Endothelial cell of umbilical vein (primary cell): ENCODE measurements at regions not wholly inside any gene's neighbourhood (a gene's known extent, or its start where the extent isn't known, plus 50 kb on each side); places are given as distances from the start of the nearest gene placed in this dataset.

ENCODE experiments used
- BruUV-seq: library from RNA; stranded (reverse); fragments of 400-500 nt; replicated peaks from 2 replicates; lab custom pipeline; 2021; lab: Mats Ljungman, UMichigan
- CTCF ChIA-PET: fragments of 300-600, 350-600 bp; sonication (Branson Sonifier 250); formaldehyde crosslinking; loops from one replicate; lab custom pipeline; 2021; ENCODE audit warnings: antibody characterized with exemption, inconsistent platforms; lab: Charles Lee
- POLR2A ChIA-PET: fragments of 300-600, 350-600 bp; sonication (Branson Sonifier 250); formaldehyde crosslinking; loops from one replicate; lab custom pipeline; 2021; ENCODE audit warnings: antibody characterized with exemption, inconsistent platforms; lab: Charles Lee
- DNase-seq: peaks from one replicate; pipeline ENCODE4 v3.0.0-alpha.2; 2011; ENCODE audit warnings: low read depth, low spot score
- FAIRE-seq: peaks from 2 replicates; lab custom pipeline; 2011; peaks lifted over from hg19 to GRCh38; lab: Jason Lieb, UNC
- H2AFZ ChIP-seq: 2 replicates; pipeline ENCODE4 v1.6.0; 2012; ENCODE audit warnings: low read depth, low read length, control low read depth, inconsistent platforms
- H3K27ac ChIP-seq: 2 replicates; pipeline ENCODE4 v1.5.1; 2011; ENCODE audit warnings: low read depth, mild to moderate bottlenecking, control low read depth, low read length, moderate library complexity; ENCODE audit not compliant: insufficient read depth
- H3K27me3 ChIP-seq, 2 experiments: 2 replicates each; pipeline versions ENCODE4 v1.6.0 to v1.6.1; 2011; ENCODE audit warnings: low read length in 2 of 2, mixed read lengths in 1 of 2; ENCODE audit not compliant: control insufficient read depth in 2 of 2, insufficient read depth in 2 of 2
- H3K36me3 ChIP-seq, 2 experiments: 2 replicates in 1 of 2; 3 replicates in 1 of 2; pipeline ENCODE4 v1.5.1; 2011; ENCODE audit warnings: low read length in 2 of 2, mild to moderate bottlenecking in 1 of 2, moderate library complexity in 1 of 2; ENCODE audit not compliant: control insufficient read depth in 2 of 2, insufficient read depth in 2 of 2; ENCODE audit errors: extremely low read depth in 1 of 2
- H3K4me1 ChIP-seq: 3 replicates; pipeline ENCODE4 v1.5.1; 2011; ENCODE audit warnings: mild to moderate bottlenecking, low read length; ENCODE audit not compliant: control insufficient read depth, insufficient read depth; ENCODE audit errors: extremely low read depth
- H3K4me2 ChIP-seq: 2 replicates; pipeline ENCODE4 v1.6.1; 2011; ENCODE audit warnings: low read length, control low read depth, mixed read lengths; ENCODE audit not compliant: insufficient read depth
- H3K4me3 ChIP-seq, 3 experiments: fragments of 200-600 bp in 1 of 3; sonication (generic), shearing (Covaris generic) in 1 of 3; replicated peaks in 1 of 3; 2 replicates each; pipeline ENCODE4 v1.5.1; 2011 to 2016; ENCODE audit warnings: control low read depth in 3 of 3, low read length in 3 of 3, mild to moderate bottlenecking in 2 of 3, inconsistent platforms in 1 of 3, low read depth in 1 of 3, moderate library complexity in 1 of 3; ENCODE audit not compliant: insufficient read depth in 1 of 3
- H3K79me2 ChIP-seq: 2 replicates; pipeline ENCODE4 v1.6.0; 2012; ENCODE audit warnings: low read length, inconsistent platforms; ENCODE audit not compliant: control insufficient read depth, insufficient read depth
- H3K9ac ChIP-seq: replicated peaks from 2 replicates; pipeline ENCODE3; 2011; ENCODE audit warnings: low read length, control low read depth; ENCODE audit not compliant: insufficient read depth; ENCODE audit errors: extremely low read depth
- H3K9me1 ChIP-seq: replicated peaks from 3 replicates; pipeline ENCODE4 v1.6.0; 2011; ENCODE audit warnings: mild to moderate bottlenecking, low read length; ENCODE audit not compliant: control insufficient read depth, insufficient read depth; ENCODE audit errors: extremely low read depth
- H3K9me3 ChIP-seq: replicated peaks from 2 replicates; pipeline ENCODE4 v1.5.1; 2012; ENCODE audit warnings: low read length, inconsistent platforms; ENCODE audit not compliant: control insufficient read depth, insufficient read depth
- H4K20me1 ChIP-seq: replicated peaks from 2 replicates; pipeline ENCODE3; 2011; ENCODE audit warnings: mild to moderate bottlenecking, low read length; ENCODE audit not compliant: control insufficient read depth, insufficient read depth; ENCODE audit errors: extremely low read depth
- CTCF ChIP-seq, 2 donors: IDR thresholded peaks; 1 replicate in 1 of 2; 2 replicates in 1 of 2; pipeline ENCODE4 v1.5.1; 2011; ENCODE audit warnings: low read length in 2 of 2, mild to moderate bottlenecking in 2 of 2, moderate library complexity in 2 of 2, control low read depth in 1 of 2, inconsistent platforms in 1 of 2, low read depth in 1 of 2; ENCODE audit not compliant: insufficient read depth in 1 of 2; ENCODE audit errors: extremely low read depth in 1 of 2
- EZH2 ChIP-seq: IDR thresholded peaks from 2 replicates; pipeline ENCODE4 v1.6.1; 2012; ENCODE audit warnings: borderline replicate concordance, low read depth, mild to moderate bottlenecking, moderate library complexity, low read length, inconsistent platforms; ENCODE audit not compliant: severe bottlenecking
- FOS ChIP-seq: IDR thresholded peaks from 2 replicates; pipeline ENCODE4 v1.6.1; 2011; ENCODE audit warnings: mild to moderate bottlenecking, low read length, moderate library complexity, borderline replicate concordance; ENCODE audit not compliant: insufficient read depth
- GATA2 ChIP-seq: IDR thresholded peaks from 2 replicates; pipeline ENCODE4 v1.7.0; 2011; ENCODE audit warnings: low read depth, mild to moderate bottlenecking, moderate library complexity, mixed read lengths, low read length; ENCODE audit not compliant: insufficient read length, insufficient read depth
- JUN ChIP-seq: IDR thresholded peaks from 2 replicates; pipeline ENCODE4 v1.6.1; 2011; ENCODE audit warnings: borderline replicate concordance, low read depth; ENCODE audit not compliant: insufficient read length, insufficient read depth
- MAX ChIP-seq: IDR thresholded peaks from 2 replicates; pipeline ENCODE4 v1.6.1; 2011; ENCODE audit not compliant: insufficient read depth, insufficient read length
- MYC ChIP-seq: IDR thresholded peaks from one replicate; pipeline ENCODE4 v1.6.1; 2011; ENCODE audit warnings: mild to moderate bottlenecking, low read depth, low read length
- POLR2A ChIP-seq: IDR thresholded peaks from 2 replicates; pipeline ENCODE4 v1.6.1; 2012; ENCODE audit warnings: low read depth, mild to moderate bottlenecking, control low read depth, low read length
- POLR2AphosphoS5 ChIP-seq: IDR thresholded peaks from 2 replicates; pipeline ENCODE4 v1.6.1; 2012; ENCODE audit warnings: low read depth, mild to moderate bottlenecking, control low read depth, low read length, moderate library complexity; ENCODE audit not compliant: insufficient read depth
- dilution Hi-C: fragments of 300-500 bp; cut with MboI; formaldehyde crosslinking; loops from one replicate; pipeline ENCODE4 v1.15.0; 2019; ENCODE audit warnings: low sequenced_read_pairs; ENCODE audit not compliant: extremely low pct_ligation_motif_present
- intact Hi-C: fragments of 100-400 bp; cut with micrococcal nuclease; formaldehyde crosslinking; loops from one replicate; pipeline ENCODE4 v1.10.0; 2022

DNA sequence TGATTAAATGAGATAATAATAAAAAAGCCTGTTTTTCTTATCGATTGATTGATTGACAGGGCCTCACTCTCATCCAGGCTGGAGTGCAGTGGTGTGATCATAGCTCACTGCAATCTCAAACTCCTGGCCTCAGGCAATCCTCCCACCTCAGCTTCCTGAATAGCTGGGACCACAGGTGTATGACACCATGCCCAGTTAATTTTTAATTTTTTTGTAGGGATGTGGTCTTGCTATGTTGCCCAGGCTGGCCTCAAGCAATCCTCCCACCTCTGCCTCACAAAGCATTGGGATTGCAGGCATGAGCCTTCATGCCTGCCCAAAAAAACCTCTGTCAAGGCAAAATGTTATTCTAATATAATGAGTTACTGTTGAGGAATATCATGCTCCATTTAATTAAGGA, 346.4 kb upstream of the DAB1 start:
- H4K20me1 ChIP-seq, result no peaks in the 10 kb centered on the region
- no peaks in the 10 kb centered on the region for H3K9me3 ChIP-seq
- POLR2A ChIA-PET, result no interaction called here
- no peaks in the 10 kb centered on the region for H3K79me2 ChIP-seq
- no TSS peak for BruUV-seq
- no peak for TF ChIP-seq GATA2
- TF ChIP-seq MAX, result no peak
- no peak for TF ChIP-seq POLR2AphosphoS5
- no peak for TF ChIP-seq JUN
- TF ChIP-seq CTCF (IDR thresholded peaks at IDR 0.05; ENCODE audit: extremely low read depth in 1 of 2, insufficient read depth in 1 of 2, low read depth in 1 of 2, low read length in 2 of 2), result no peak
- TF ChIP-seq POLR2A, result no peak
- TF ChIP-seq EZH2, result no peak
- no peak for TF ChIP-seq FOS
- TF ChIP-seq MYC, result no peak
- H3K4me3 ChIP-seq, result no peak overlapping the region
- no peaks in the 10 kb centered on the region for H3K27me3 ChIP-seq
- CTCF ChIA-PET, result no interaction called here
- no peaks in the 10 kb centered on the region for H3K36me3 ChIP-seq
- no peak overlapping the region for H3K4me2 ChIP-seq
- FAIRE-seq, result no peak
- no peak overlapping the region for H3K27ac ChIP-seq
- H3K9ac ChIP-seq, result no peak overlapping the region
- no peaks in the 10 kb centered on the region for H3K4me1 ChIP-seq
- H2AFZ ChIP-seq, result no peak overlapping the region
- no peak for DNase-seq
- intact Hi-C loops, result no loop called here
- dilution Hi-C loops, result no loop called here
- H3K9me1 ChIP-seq, result no peaks in the 10 kb centered on the region
